Stimulated activated effector memory CD8-positive, alpha-beta T cell treated with anti-CD3 and anti-CD28 coated beads, Interleukin-12 subunit alpha, Interleukin-12 subunit beta, amount 100 ng/mL, for 72 hours (primary cell): ENCODE measurements at regions not wholly inside any gene's neighbourhood (a gene's known extent, or its start where the extent isn't known, plus 50 kb on each side); places are given as distances from the start of the nearest gene placed in this dataset.
"Not testable (repeated sequence)": the region's sequence is repeated elsewhere in the genome, so short reads cannot be mapped to it uniquely, and the experiment has no call there.

Experiments used
- ATAC-seq: fragments of 150-1000 bp; cut with Tn5 transposase; 2 replicates; pipeline ENCODE4 v1.10.0; 2021
- DNase-seq, 2 donors: peaks; one replicate each; pipeline ENCODE4 v3.0.0; 2021 to 2022; ENCODE audit warnings: low spot score in 2 of 2
- H3K27ac Mint-ChIP-seq: one replicate; pipeline ENCODE4 v1.8.0; 2022; ENCODE audit warnings: mild to moderate bottlenecking, mixed read lengths
- H3K36me3 Mint-ChIP-seq: one replicate; pipeline ENCODE4 v1.8.0; 2022; ENCODE audit warnings: mild to moderate bottlenecking, mixed read lengths
- H3K4me1 Mint-ChIP-seq: one replicate; pipeline ENCODE4 v1.8.0; 2022; ENCODE audit warnings: mixed read lengths
- H3K4me3 Mint-ChIP-seq: one replicate; pipeline ENCODE4 v1.8.0; 2022; ENCODE audit warnings: mild to moderate bottlenecking, mixed read lengths
- H3K9me3 Mint-ChIP-seq: one replicate; pipeline ENCODE4 v1.8.0; 2022; ENCODE audit warnings: mixed read lengths

DNA sequence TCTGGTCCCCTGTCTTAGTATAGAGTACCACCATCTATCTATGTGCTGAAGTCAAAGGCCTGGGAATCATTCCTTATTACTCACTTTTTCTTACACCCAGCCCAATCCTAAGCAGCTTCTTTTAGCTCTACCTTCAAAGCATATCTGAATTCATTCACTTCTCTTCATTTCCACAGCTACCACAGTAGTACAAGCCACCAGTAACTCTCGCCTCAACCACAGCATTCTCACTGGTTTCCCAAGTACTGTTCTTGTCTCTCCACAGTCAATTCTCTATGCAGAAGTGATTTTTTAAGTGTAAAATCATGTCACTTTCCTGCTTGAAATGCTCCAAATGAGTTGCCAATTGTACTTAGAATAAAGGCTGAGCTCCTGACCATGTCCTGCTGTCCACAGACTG, 401.7 kb downstream of the OXSM start:
- no peak for DNase-seq
- peaks cover 10% of the 10 kb centered on the region for H3K9me3 Mint-ChIP-seq
- no peak overlapping the region for H3K4me3 Mint-ChIP-seq
- ATAC-seq = no peak
- no peaks in the 10 kb centered on the region for H3K4me1 Mint-ChIP-seq
- no peak overlapping the region for H3K27ac Mint-ChIP-seq
- H3K36me3 Mint-ChIP-seq = no peaks in the 10 kb centered on the region

DNA sequence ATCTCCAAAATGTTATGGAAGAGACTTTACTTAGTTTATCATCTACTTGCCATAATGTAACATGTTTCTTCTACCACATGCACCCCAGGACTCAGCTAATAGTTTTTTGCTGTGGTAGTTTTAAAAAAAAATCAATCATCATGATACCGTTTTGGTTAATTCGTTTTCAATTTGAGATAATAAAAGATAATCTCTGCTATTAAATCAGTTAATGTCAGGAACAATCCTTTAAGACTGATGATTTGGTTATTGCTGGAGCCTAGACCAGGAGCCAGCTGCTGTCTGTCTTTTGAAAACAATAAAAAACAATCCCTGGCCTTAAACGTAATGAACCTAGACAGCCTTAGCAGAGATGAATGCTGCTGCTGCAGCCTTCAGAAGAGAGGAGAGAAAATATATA, 403.7 kb downstream of the OXSM start:
- no peak for ATAC-seq
- no peak overlapping the region for H3K4me3 Mint-ChIP-seq
- no peaks in the 10 kb centered on the region for H3K4me1 Mint-ChIP-seq
- peaks cover 10% of the 10 kb centered on the region for H3K9me3 Mint-ChIP-seq
- H3K36me3 Mint-ChIP-seq = no peaks in the 10 kb centered on the region
- H3K27ac Mint-ChIP-seq = no peak overlapping the region
- DNase-seq = no peak

DNA sequence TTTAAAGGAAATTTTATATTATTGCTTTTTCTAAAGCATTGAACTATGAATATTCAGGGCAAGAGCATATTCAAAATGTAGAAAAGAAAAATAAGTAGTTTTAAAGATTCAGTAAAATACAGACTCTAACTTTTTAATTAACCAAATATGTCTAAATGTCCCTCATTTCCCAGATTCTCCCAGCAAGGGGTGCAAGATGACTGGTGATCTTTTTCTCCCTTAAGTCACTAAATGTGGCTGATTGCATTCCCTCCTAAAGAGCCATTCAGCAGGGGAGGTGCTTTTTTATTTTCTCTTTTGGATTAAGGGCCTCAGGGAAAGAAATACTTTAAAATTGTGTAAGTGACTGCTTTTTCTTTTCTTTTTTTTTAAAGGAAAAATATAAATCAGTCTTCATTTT, 406.9 kb downstream of the OXSM start:
- H3K27ac Mint-ChIP-seq = no peak overlapping the region
- ATAC-seq (no peak), DNase-seq (no peak)
- H3K9me3 Mint-ChIP-seq = no peaks in the 10 kb centered on the region
- no peaks in the 10 kb centered on the region for H3K4me1 Mint-ChIP-seq
- H3K36me3 Mint-ChIP-seq = no peaks in the 10 kb centered on the region
- H3K4me3 Mint-ChIP-seq = no peak overlapping the region

DNA sequence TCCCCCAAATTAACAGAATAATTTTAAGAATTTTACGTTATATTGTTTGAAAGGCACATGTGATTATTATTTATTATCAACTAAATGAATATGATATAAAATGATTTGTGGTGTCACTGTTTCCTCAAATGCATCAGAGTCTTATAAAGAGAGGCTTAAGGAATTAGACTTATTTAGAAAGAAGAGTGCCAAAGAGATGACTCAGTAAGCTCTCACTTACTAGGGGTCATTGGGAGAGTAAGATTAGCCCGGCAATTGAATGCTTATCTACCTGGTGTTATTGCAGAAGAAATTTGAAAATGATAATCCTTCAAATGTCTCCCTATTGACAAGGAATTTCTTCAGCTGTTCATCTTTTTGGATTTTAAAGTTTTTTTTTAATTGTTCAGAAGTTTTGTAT, 408.7 kb downstream of the OXSM start:
- Mint-ChIP-seq H3K36me3 (no peaks in the 10 kb centered on the region), H3K27ac (no peak overlapping the region), H3K9me3 (no peaks in the 10 kb centered on the region), H3K4me3 (no peak overlapping the region), H3K4me1 (no peaks in the 10 kb centered on the region)
- no peak for ATAC-seq
- no peak for DNase-seq

DNA sequence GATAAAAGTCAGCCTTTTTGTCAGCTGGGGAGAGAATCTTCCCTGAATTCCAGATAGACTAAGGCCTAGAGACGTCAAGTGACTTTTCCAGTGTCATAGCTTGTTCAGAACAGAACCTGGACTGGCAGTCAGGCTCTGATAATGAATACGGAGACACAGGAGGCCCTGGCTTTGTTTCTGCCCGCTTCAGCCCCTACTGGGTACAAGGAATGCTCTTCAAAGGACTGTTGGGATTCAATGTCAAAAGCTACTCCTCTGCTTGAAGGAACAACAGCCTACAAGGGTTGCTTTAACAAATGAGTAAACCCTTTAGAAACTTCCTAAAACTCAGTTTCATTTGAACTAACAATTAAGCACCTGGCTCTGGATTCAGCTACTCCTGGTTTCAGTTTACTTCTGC, 412.3 kb downstream of the OXSM start:
- H3K4me3 Mint-ChIP-seq = no peak overlapping the region

DNA sequence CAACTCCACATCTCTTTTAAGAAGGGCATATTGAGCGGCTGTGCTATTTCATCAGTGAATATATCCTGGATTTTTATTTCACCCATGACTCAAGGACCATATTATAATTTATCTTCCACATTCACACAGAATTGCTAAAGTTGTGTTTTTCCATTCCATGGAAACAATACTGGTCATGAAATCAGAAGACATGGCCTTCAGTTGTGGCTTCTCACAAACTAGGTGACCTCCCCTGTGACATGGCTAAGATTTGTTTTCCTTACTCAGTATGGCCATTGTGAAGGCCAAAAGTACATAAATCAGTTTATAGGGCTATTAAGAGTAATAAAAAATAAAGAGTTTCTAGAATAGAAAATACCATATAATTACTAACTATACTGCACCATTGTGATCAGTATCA, 415.6 kb downstream of the OXSM start:
- no peak for ATAC-seq
- Mint-ChIP-seq H3K4me3 (no peak overlapping the region), H3K4me1 (no peaks in the 10 kb centered on the region), H3K27ac (no peak overlapping the region), H3K36me3 (no peaks in the 10 kb centered on the region), H3K9me3 (no peaks in the 10 kb centered on the region)
- DNase-seq = no peak

More for the DNA sequence above, 412.3 kb downstream of the OXSM start:
- Mint-ChIP-seq H3K36me3 (no peaks in the 10 kb centered on the region), H3K9me3 (no peaks in the 10 kb centered on the region), H3K27ac (no peak overlapping the region), H3K4me1 (no peaks in the 10 kb centered on the region)
- DNase-seq (no peak), ATAC-seq (no peak)

DNA sequence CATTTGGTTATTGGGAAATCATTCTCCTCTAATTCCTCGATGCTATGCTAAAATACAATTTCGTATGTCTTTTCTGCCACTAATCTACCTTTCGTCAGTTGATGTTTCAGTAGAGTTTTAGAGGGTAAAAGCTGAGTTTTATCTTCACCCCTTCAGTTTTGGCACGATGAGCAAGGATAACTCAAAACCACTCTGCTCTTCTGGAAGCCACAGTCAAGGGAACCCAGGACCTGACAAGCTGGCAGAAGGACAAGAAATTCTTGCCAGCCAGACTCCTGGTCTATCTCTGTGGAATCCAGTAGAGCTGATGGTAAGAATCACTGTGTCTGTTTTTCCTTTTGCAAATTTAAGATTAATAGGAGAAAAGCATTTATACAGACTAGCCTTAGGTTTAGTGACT, 414.4 kb upstream of the LRRC3B start:
- Mint-ChIP-seq H3K4me3 (no peak overlapping the region), H3K9me3 (peaks cover 15% of the 10 kb centered on the region), H3K4me1 (no peaks in the 10 kb centered on the region), H3K27ac (no peak overlapping the region), H3K36me3 (no peaks in the 10 kb centered on the region)
- DNase-seq (no peak), ATAC-seq (no peak)

DNA sequence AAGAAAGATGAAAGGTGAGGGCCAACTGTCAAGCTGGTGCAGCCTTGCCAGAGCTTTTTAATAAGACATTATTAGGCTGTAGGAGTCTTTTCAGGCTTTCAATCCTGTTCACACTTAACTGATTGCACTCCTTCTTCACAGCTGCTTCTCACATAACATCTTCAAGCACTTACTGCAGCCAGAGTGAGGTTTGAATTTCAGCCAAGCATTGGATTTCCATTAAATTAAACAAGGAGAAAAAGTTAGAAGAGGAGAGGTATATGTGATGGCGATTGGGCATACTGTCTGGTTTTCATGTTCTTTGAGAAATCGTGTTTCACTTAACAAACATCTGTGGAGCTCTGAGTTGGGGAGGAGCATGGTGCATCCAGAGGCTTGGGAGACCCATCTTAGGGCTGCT, 392.8 kb upstream of the LRRC3B start:
- H3K4me3 Mint-ChIP-seq = no peak overlapping the region
- DNase-seq (no peak), ATAC-seq (no peak)
- peaks cover 3% of the 10 kb centered on the region for H3K9me3 Mint-ChIP-seq
- H3K36me3 Mint-ChIP-seq = no peaks in the 10 kb centered on the region
- no peaks in the 10 kb centered on the region for H3K4me1 Mint-ChIP-seq
- no peak overlapping the region for H3K27ac Mint-ChIP-seq

DNA sequence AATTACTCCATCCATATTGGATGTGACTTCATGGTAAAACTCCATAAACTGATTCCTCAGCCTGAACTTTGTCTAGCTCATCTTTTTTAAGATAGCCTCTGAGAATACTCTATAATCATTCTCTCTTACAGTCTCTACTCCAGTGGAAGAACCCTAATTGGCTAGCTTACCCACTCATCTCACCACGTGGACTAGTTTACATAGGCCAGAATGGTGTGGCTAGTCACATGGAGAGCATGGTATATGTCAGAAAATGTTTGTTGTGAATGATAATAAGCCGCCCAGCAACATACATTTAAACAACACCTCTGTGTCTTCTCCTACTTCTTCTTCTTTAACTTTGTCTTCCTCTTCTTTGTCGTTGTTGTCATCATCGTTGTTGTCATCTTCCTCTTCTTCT, 389.2 kb upstream of the LRRC3B start:
- Mint-ChIP-seq H3K36me3 (no peaks in the 10 kb centered on the region), H3K9me3 (peaks cover 3% of the 10 kb centered on the region), H3K4me3 (no peak overlapping the region), H3K27ac (no peak overlapping the region), H3K4me1 (no peaks in the 10 kb centered on the region)
- DNase-seq (no peak), ATAC-seq (no peak)

DNA sequence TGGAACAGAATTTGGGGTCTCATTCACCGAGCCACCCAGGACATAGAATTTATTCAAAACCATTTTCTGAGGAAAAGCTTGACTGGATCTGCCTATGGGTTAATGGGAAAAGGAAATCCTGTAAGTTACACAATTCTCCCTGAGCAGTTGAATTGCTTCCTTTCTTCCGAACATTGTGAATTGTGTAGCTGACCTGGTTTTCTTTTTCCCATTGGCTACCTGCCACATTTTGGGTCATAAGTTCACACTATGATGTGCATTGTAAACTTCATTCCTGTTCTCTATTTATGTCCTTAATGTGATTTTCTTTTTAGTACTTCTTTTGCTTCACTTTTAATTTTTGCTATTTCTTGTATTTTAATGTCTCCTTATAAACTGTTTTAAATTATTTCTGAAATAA, 386.0 kb upstream of the LRRC3B start:
- DNase-seq = no peak
- Mint-ChIP-seq H3K9me3 (peaks cover 3% of the 10 kb centered on the region), H3K36me3 (no peaks in the 10 kb centered on the region), H3K4me1 (no peaks in the 10 kb centered on the region), H3K4me3 (no peak overlapping the region), H3K27ac (no peak overlapping the region)
- no peak for ATAC-seq

DNA sequence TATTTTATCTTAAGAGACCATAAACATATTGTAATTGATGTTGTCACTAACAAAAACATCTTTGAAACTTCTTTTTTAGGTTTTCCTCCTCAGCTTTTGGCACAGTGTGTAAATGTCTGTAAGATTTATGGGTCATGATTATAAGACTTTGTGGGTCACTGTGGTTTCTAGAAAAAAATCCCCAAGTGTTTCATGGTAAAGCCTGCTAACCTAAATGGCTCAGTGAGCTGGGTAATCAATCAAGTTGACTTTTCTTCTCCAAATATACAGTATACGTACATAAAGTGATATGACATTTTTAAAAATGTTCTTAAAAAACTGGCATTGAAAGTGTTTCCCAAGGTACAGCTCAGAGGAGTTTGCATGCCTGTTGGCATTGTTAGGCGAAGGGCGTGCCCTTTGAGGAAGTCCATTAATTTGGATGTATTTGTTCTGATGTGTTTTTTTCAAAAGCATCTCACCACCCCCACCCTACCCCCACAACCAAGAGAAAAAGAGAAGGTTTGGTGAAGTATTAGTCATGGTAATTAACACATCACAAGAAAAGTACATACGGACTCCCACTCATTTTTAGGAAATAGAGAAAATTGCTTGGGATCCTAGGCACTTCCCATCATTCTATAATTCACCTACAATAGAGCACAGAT, 385.4 kb upstream of the LRRC3B start:
- ATAC-seq (no peak), DNase-seq (no peak)
- no peak overlapping the region for H3K27ac Mint-ChIP-seq
- H3K4me1 Mint-ChIP-seq = no peaks in the 10 kb centered on the region
- peaks cover 7% of the 10 kb centered on the region for H3K9me3 Mint-ChIP-seq
- no peak overlapping the region for H3K4me3 Mint-ChIP-seq
- no peaks in the 10 kb centered on the region for H3K36me3 Mint-ChIP-seq

DNA sequence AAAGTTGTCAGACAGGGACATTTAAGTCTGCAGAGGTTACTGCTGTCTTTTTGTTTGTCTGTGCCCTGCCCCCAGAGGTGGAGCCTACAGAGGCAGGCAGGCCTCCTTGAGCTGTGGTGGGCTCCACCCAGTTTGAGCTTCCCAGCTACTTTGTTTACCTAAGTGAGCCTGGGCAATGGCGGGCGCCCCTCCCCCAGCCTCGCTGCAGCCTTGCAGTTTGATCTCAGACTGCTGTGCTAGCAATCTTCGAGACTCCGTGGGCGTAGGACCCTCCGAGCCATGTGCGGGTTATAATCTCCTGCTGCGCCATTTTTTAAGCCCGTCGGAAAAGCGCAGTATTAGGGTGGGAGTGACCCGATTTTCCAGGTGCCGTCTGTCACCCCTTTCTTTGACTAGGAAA, 378.0 kb upstream of the LRRC3B start:
- not testable (repeated sequence) for H3K4me1 Mint-ChIP-seq, H3K27ac Mint-ChIP-seq, H3K36me3 Mint-ChIP-seq, DNase-seq, ATAC-seq, H3K4me3 Mint-ChIP-seq, H3K9me3 Mint-ChIP-seq

DNA sequence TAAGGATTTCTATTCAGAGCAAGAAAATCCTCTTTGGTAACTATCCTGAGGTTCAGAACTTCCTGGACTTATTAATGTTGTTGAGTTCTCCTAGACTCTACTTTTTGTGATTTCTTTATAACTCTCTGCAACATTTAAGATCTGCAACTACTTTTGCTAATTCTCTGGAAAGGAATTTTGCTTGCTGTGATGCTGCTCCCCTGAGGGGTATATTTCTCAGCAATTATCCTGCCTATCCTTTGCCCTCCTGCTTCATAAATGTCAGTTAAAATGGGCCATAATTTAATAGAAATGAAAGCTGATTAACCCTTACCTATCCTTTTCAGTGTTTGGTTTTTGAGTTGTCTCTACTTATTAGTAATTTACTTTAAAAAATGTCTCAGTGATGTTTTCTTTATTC, 377.3 kb upstream of the LRRC3B start:
- H3K27ac Mint-ChIP-seq = no peak overlapping the region
- H3K36me3 Mint-ChIP-seq = no peaks in the 10 kb centered on the region
- no peak for ATAC-seq
- H3K4me3 Mint-ChIP-seq = no peak overlapping the region
- peaks cover 4% of the 10 kb centered on the region for H3K9me3 Mint-ChIP-seq
- DNase-seq = no peak
- no peaks in the 10 kb centered on the region for H3K4me1 Mint-ChIP-seq

DNA sequence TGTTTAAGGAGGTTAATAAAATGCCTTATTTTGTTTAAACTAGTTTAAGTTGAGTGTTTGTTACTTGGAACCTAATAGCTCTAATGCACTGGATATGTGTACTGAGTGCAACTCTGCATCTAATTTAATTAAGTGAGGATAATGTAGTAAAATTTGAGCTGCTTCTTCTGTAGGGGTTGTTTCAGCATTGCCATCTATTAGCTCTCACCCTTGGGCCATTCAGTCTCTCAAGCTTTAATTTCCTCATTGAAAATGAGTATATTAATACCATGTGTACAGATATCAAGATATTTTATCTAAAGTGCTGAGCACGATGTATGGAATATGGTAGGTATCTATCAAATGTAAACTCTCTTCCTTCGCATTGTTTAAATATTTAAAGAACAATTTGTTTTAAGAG, 375.7 kb upstream of the LRRC3B start:
- DNase-seq (no peak), ATAC-seq (no peak)
- H3K27ac Mint-ChIP-seq = no peak overlapping the region
- no peaks in the 10 kb centered on the region for H3K4me1 Mint-ChIP-seq
- H3K36me3 Mint-ChIP-seq = no peaks in the 10 kb centered on the region
- H3K9me3 Mint-ChIP-seq = peaks cover 3% of the 10 kb centered on the region
- no peak overlapping the region for H3K4me3 Mint-ChIP-seq

DNA sequence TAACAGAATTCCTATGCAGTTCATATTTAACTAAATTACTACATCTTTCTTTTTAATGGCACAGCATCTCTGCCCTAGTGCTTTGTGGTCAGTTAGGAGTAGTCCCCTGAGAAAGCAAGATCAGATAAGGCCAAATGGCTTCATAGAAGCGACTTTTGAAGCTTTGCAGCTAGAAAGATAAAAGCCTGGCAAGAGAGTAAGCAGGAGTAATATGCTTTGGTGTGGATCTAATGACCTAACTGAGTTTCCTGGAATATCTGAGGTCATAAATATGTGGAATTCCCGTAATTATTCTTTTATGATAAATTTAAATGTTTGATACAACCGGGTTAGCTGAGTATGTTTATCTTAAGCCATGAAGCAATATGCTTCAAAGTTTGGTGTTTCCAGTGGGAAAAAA, 374.9 kb upstream of the LRRC3B start:
- ATAC-seq (no peak), DNase-seq (no peak)
- H3K4me1 Mint-ChIP-seq = no peaks in the 10 kb centered on the region
- H3K9me3 Mint-ChIP-seq = no peaks in the 10 kb centered on the region
- H3K4me3 Mint-ChIP-seq = no peak overlapping the region
- no peaks in the 10 kb centered on the region for H3K36me3 Mint-ChIP-seq
- no peak overlapping the region for H3K27ac Mint-ChIP-seq

DNA sequence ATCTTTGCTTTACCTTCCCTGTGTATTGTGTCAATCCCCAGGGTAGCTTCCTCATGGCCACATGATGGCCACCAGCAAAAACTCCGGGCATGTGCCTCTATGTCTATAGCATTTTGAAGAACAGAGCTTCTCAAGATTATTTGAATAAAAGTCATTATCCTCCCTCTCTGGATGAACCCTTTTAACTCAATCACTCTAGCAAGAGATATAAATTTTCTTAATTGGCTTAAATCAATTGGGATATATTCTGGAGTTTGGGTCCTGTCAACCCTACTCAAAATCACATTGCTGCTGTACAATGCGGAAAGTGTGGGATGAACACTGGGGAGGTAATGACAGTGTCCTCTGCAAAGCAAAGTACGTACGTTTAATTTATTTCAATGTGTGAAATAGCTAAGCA, 370.6 kb upstream of the LRRC3B start:
- H3K27ac Mint-ChIP-seq = no peak overlapping the region
- DNase-seq (no peak), ATAC-seq (no peak)
- H3K9me3 Mint-ChIP-seq = no peaks in the 10 kb centered on the region
- H3K4me3 Mint-ChIP-seq = no peak overlapping the region
- H3K4me1 Mint-ChIP-seq = no peaks in the 10 kb centered on the region
- H3K36me3 Mint-ChIP-seq = no peaks in the 10 kb centered on the region

DNA sequence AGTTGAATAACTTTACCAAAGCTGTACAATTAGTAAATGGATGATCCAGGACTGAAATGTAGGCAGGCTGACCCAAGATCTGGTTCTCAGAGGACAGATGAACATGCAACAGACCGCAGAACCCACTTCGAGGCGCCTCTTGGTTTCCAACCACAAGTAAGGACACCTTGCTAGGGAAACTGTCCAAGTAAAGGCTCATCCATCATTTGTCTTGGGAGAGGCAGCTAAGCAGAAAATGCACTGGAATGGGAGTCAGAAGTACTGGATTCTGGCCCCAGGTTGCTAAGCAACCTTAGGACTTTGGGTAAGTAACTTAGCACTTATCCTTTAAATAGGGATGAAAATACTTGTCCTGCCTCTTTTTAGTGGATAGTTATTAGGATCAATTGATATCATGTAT, 366.3 kb upstream of the LRRC3B start:
- no peak overlapping the region for H3K27ac Mint-ChIP-seq
- no peak for DNase-seq
- H3K4me3 Mint-ChIP-seq = no peak overlapping the region
- H3K9me3 Mint-ChIP-seq = no peaks in the 10 kb centered on the region
- no peak for ATAC-seq
- no peaks in the 10 kb centered on the region for H3K4me1 Mint-ChIP-seq
- H3K36me3 Mint-ChIP-seq = no peaks in the 10 kb centered on the region
